ENCODE measurements at regions not wholly inside any gene's neighbourhood (a gene's known extent, or its start where the extent isn't known, plus 50 kb on each side); places are given as distances from the start of the nearest gene placed in this dataset.

DNA sequence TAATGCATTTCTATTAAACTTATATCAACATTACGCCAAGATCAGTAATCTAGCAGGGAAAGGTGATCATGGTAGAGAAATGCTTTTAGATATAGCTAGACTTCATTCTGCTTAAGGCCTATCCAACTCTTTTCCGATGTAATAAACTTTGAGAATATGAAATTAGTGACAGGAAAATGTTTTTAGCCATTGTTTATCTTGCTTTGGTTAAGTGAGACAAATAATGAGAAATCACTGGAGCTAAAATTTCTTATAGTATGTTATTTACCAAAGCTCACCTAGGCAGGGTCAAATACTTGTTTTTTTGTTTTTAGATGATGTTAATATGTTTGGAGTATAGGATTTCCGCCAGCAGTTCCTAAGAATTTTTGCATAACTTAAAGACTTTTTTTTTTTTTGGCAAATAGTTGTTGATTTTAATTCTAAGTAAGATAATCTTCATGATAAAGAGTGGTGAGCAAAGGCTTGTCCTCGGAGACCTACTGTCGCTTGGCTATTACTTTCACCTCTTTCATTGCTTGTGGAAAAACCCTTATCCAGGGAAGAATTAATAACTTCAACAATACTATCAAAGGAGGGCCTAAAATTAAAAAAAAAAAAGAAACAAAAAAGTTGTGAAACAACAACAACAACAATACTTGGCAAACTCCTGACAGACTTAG, 98.3 kb downstream of the SOX4 start:
- DNase-seq (ENCODE audit: low read depth in 1 of 2, low spot score in 1 of 2) (no peak), FAIRE-seq (no peak), ATAC-seq (no peak)
- H3K27ac ChIP-seq = no peak overlapping the region
- TF ChIP-seq, protein P1, sequence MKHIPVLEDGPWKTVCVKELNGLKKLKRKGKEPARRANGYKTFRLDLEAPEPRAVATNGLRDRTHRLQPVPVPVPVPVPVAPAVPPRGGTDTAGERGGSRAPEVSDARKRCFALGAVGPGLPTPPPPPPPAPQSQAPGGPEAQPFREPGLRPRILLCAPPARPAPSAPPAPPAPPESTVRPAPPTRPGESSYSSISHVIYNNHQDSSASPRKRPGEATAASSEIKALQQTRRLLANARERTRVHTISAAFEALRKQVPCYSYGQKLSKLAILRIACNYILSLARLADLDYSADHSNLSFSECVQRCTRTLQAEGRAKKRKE (CRISPR knock-in tag; IDR thresholded peaks at IDR 0.05; ENCODE audit: low read depth) = no peak
- no peak for TF ChIP-seq ESRRA (IDR thresholded peaks at IDR 0.05; ENCODE audit: borderline replicate concordance, low read length)
- no peak for TF ChIP-seq NPAS2 (CRISPR knock-in tag; IDR thresholded peaks at IDR 0.05; ENCODE audit: borderline replicate concordance)
- no peak for TF ChIP-seq HEYL (CRISPR knock-in tag; IDR thresholded peaks at IDR 0.05)
- no peak for TF ChIP-seq EHF (CRISPR knock-in tag; IDR thresholded peaks at IDR 0.05)
- no peak for TF ChIP-seq NR3C1 (IDR thresholded peaks at IDR 0.05)
- no peak for TF ChIP-seq EP300 (IDR thresholded peaks at IDR 0.05)
- TF ChIP-seq, protein P2, sequence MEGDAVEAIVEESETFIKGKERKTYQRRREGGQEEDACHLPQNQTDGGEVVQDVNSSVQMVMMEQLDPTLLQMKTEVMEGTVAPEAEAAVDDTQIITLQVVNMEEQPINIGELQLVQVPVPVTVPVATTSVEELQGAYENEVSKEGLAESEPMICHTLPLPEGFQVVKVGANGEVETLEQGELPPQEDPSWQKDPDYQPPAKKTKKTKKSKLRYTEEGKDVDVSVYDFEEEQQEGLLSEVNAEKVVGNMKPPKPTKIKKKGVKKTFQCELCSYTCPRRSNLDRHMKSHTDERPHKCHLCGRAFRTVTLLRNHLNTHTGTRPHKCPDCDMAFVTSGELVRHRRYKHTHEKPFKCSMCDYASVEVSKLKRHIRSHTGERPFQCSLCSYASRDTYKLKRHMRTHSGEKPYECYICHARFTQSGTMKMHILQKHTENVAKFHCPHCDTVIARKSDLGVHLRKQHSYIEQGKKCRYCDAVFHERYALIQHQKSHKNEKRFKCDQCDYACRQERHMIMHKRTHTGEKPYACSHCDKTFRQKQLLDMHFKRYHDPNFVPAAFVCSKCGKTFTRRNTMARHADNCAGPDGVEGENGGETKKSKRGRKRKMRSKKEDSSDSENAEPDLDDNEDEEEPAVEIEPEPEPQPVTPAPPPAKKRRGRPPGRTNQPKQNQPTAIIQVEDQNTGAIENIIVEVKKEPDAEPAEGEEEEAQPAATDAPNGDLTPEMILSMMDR (IDR thresholded peaks at IDR 0.05) = no peak
- no peak for TF ChIP-seq POLR2AphosphoS2 (conservative IDR thresholded peaks at IDR 0.05; ENCODE audit: low read length)
- no peak for TF ChIP-seq MYC (IDR thresholded peaks at IDR 0.05; ENCODE audit: borderline replicate concordance, low read length)
- no peak for TF ChIP-seq TFCP2L1 (CRISPR knock-in tag; IDR thresholded peaks at IDR 0.05)
- TF ChIP-seq EHMT2 (IDR thresholded peaks at IDR 0.05; ENCODE audit: low read depth) = no peak
- TF ChIP-seq, protein P3, sequence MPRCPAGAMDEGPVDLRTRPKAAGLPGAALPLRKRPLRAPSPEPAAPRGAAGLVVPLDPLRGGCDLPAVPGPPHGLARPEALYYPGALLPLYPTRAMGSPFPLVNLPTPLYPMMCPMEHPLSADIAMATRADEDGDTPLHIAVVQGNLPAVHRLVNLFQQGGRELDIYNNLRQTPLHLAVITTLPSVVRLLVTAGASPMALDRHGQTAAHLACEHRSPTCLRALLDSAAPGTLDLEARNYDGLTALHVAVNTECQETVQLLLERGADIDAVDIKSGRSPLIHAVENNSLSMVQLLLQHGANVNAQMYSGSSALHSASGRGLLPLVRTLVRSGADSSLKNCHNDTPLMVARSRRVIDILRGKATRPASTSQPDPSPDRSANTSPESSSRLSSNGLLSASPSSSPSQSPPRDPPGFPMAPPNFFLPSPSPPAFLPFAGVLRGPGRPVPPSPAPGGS (IDR thresholded peaks at IDR 0.05) = no peak
- TF ChIP-seq CHD4 (IDR thresholded peaks at IDR 0.05; ENCODE audit: borderline replicate concordance) = no peak
- no peak for TF ChIP-seq RNF2 (IDR thresholded peaks at IDR 0.05; ENCODE audit: borderline replicate concordance, low read depth)
- TF ChIP-seq, protein P4, sequence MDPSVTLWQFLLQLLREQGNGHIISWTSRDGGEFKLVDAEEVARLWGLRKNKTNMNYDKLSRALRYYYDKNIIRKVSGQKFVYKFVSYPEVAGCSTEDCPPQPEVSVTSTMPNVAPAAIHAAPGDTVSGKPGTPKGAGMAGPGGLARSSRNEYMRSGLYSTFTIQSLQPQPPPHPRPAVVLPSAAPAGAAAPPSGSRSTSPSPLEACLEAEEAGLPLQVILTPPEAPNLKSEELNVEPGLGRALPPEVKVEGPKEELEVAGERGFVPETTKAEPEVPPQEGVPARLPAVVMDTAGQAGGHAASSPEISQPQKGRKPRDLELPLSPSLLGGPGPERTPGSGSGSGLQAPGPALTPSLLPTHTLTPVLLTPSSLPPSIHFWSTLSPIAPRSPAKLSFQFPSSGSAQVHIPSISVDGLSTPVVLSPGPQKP (IDR thresholded peaks at IDR 0.05; ENCODE audit: low read depth, low read length) = no peak
- TF ChIP-seq, protein P5, sequence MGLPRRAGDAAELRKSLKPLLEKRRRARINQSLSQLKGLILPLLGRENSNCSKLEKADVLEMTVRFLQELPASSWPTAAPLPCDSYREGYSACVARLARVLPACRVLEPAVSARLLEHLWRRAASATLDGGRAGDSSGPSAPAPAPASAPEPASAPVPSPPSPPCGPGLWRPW (IDR thresholded peaks at IDR 0.05) = no peak
- TF ChIP-seq CHD2 (IDR thresholded peaks at IDR 0.05; ENCODE audit: low read length, partially characterized antibody) = no peak
- TF ChIP-seq KDM5A (IDR thresholded peaks at IDR 0.05) = no peak
- ChIA-PET POLR2A (no interaction called here), CTCF (no interaction called here)
- WGBS (ENCODE audit: missing lambda C conversion rate) = 89% methylated on average over 5 of the region's 5 CpGs
- H3K4me2 ChIP-seq = no peak overlapping the region
- no peak overlapping the region for H3K4me3 ChIP-seq
- H3K9me3 ChIP-seq = peaks cover 6% of the 10 kb centered on the region; the same call in 1 of the 3 replicates
- H3K4me1 ChIP-seq = no peaks in the 10 kb centered on the region

DNA sequence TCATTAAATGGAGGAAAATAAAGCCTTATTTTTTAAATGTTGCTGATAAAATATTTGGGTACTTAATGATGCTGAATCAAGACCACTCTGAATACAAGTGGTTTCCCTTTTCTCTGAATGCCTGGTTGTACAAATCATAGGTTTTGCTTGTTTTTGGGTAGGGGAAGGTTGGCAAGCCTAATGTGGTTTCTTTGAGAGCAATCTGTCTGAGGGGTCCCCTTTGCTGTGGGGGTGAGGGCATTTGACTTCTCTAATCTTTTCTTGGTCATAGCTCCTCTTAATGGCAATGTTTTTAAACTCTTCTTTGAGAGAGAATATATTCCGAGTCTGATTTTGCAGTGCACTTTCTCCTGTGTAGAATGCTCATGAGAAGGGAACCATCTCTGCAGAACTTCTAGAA, 99.2 kb downstream of the SOX4 start:
- peaks cover 3% of the 10 kb centered on the region; the same call in 1 of the 3 replicates for H3K9me3 ChIP-seq
- H3K4me3 ChIP-seq = no peak overlapping the region
- DNase-seq (ENCODE audit: low read depth in 1 of 2, low spot score in 1 of 2) (no peak), FAIRE-seq (no peak), ATAC-seq (no peak)
- POLR2A ChIA-PET = no interaction called here
- TF ChIP-seq HOXB5 (CRISPR knock-in tag; IDR thresholded peaks at IDR 0.05) = no peak
- WGBS (ENCODE audit: missing lambda C conversion rate) = 76% methylated on average over 1 of the region's 1 CpG
- no peaks in the 10 kb centered on the region for H3K4me1 ChIP-seq
- H3K27ac ChIP-seq = no peak overlapping the region
- CTCF ChIA-PET = interaction anchor here (0.7 kb wide), 1 partner anchor 599 kb away, joined by 3 read pairs; no protein-coding TSS in a partner anchor
- no peak overlapping the region for H3K4me2 ChIP-seq

Measured in A549 (cell line).